ENCODE measurements at regions not wholly inside any gene's neighbourhood (a gene's known extent, or its start where the extent isn't known, plus 50 kb on each side); places are given as distances from the start of the nearest gene placed in this dataset.

DNA sequence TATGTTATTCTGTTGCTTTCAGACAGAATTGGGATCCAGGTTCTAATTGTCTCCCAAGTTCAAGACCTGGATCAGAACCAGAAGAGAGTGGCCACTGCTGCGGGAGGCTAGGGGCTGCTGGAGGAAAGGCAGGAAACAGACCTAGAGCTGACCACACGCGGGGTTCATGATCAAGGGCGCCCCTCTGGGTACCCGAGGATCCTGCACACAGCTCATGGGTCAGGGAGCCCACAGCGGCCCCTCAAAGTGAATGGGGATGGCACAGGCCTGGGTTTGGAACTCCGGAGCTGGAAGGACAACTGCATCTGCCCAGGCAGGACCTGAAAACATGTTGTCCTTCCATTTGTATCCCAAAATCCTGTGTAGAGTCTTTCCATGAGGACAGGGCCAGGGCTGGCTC is 107.0 kb downstream of the RMI2 start:
- TF ChIP-seq, protein P1, sequence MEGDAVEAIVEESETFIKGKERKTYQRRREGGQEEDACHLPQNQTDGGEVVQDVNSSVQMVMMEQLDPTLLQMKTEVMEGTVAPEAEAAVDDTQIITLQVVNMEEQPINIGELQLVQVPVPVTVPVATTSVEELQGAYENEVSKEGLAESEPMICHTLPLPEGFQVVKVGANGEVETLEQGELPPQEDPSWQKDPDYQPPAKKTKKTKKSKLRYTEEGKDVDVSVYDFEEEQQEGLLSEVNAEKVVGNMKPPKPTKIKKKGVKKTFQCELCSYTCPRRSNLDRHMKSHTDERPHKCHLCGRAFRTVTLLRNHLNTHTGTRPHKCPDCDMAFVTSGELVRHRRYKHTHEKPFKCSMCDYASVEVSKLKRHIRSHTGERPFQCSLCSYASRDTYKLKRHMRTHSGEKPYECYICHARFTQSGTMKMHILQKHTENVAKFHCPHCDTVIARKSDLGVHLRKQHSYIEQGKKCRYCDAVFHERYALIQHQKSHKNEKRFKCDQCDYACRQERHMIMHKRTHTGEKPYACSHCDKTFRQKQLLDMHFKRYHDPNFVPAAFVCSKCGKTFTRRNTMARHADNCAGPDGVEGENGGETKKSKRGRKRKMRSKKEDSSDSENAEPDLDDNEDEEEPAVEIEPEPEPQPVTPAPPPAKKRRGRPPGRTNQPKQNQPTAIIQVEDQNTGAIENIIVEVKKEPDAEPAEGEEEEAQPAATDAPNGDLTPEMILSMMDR (IDR thresholded peaks at IDR 0.05): no peak
- TF ChIP-seq POLR2A (IDR thresholded peaks at IDR 0.05): no peak
- no peak for TF ChIP-seq POLR2AphosphoS5 (IDR thresholded peaks at IDR 0.05)

Measured in breast epithelium (tissue), 3 donors.